HG02938 (cell line): ENCODE measurements at regions not wholly inside any gene's neighbourhood (a gene's known extent, or its start where the extent isn't known, plus 50 kb on each side); places are given as distances from the start of the nearest gene placed in this dataset.
"Not testable (repeated sequence)": the region's sequence is repeated elsewhere in the genome, so short reads cannot be mapped to it uniquely, and the experiment has no call there.

ENCODE experiments used
- ATAC-seq: cut with Tn5 transposase; IDR thresholded peaks from one replicate; pipeline ENCODE4 v1.9.1; 2021; ENCODE audit warnings: mild to moderate bottlenecking, moderate library complexity; ENCODE audit not compliant: unreplicated experiment

GRCh38 chr10:125554753-125555152 is 128.2 kb downstream of the TEX36 start:
- no peak for ATAC-seq

DNA sequence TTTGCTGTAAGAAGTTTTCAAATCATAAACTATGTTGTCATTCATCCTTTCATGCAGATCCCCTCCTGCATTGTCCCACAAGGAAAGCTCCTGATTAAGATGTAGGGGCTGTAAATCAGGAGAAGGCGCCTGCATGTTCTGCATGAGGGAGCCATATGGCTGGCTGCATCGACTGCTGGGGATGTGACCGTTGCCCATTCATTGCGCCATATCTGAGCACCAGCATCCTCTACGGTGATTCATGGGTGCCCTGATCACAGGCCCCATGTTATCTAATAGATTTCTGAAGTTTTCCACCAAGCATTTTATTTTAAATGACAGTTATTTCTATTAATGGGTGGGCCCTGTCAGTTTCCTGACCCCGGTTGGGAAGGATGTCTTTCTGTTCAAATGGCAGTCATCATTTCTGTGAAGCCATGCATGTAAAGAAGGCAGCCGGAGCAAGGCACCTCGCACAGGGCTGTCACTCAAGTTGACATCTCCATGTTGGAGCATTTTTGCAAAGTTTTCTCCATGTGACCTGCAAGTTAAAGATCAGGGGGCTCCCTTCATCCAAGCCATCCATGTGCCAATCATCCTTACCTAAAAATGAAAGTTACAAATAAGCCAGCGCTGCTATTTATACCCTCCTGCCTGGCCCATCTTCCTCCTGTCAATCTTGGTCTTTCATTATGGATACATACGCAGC is 128.8 kb downstream of the TEX36 start:
- ATAC-seq: no peak

DNA sequence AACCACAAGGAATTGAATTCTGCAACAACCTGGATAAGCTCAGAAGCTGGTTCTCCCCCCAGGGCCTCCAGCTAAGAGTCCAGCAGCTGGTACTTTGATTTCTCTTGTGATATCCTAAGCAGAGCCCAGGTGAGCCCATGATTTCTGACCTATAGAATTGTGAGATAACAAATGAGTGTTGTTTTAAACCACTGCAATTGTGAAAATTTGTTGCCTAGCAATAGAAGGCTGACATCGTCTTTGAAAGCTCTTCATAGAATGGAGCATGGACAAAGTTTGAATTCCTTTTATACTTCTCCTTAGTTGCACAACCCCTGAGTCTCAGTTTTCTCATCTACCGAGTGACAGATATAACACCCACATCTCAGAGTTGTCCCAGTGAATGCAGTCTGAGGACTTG is 129.9 kb downstream of the TEX36 start:
- ATAC-seq: no peak

GRCh38 chr10:125551247-125551646 is 131.7 kb downstream of the TEX36 start:
- no peak for ATAC-seq

DNA sequence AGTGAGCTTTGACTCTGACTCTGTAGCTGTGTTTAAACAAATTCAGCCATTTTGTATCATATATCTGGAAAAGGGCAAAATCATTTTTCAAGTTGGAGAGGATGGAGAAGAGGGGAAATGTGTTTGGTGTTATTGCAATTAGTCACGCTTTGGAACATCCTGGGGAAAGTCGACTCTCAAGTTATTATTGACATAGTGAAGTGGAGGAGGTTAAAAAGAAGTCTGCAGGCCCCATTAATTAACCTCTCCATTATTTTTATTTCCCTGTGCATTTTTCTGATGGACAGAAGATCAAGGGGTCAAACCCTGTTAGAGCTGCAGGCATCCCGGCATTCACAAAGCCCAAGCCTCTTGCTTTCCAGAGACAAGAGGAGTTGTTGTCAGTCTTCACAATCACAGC is 132.6 kb downstream of the TEX36 start:
- no peak for ATAC-seq

GRCh38 chr10:125549653-125550052 is 133.3 kb downstream of the TEX36 start:
- ATAC-seq: no peak

- no peak for ATAC-seq
Measured at GRCh38 chr10:125548878-125549277, 134.1 kb downstream of the TEX36 start.

- ATAC-seq: no peak
Measured at GRCh38 chr10:125548356-125548755, 134.6 kb downstream of the TEX36 start.

- ATAC-seq: no peak
Measured at GRCh38 chr10:125547010-125547650, 135.8 kb downstream of the TEX36 start.

- ATAC-seq: no peak
Measured at GRCh38 chr10:125543796-125544195, 139.2 kb downstream of the TEX36 start.

GRCh38 chr10:125538947-125539731 is 143.8 kb downstream of the TEX36 start:
- ATAC-seq: no peak

GRCh38 chr10:125536236-125536635 is 146.7 kb downstream of the TEX36 start:
- no peak for ATAC-seq

- ATAC-seq: no peak
Measured at GRCh38 chr10:125535559-125535958, 147.4 kb downstream of the TEX36 start.

DNA sequence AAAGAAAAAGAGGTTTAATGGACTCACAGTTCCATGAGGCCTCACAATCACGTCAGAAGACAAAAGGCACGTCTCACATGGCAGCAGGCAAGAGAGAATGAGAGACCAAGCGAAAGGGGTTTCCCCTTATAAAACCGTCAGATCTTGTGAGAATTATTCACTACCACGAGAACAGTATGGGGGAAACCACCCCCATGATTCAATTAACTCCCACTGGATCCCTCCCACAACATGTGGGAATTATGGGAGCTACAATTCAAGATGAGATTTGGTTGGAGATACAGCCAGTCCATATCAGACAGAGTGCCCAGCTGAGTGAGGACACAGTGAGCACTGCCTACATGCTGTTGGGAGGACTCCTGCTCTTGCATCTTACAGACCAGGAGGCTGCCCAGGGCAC is 148.4 kb downstream of the TEX36 start:
- no peak for ATAC-seq

- no peak for ATAC-seq
Measured at GRCh38 chr10:125533866-125534265, 149.1 kb downstream of the TEX36 start.

DNA sequence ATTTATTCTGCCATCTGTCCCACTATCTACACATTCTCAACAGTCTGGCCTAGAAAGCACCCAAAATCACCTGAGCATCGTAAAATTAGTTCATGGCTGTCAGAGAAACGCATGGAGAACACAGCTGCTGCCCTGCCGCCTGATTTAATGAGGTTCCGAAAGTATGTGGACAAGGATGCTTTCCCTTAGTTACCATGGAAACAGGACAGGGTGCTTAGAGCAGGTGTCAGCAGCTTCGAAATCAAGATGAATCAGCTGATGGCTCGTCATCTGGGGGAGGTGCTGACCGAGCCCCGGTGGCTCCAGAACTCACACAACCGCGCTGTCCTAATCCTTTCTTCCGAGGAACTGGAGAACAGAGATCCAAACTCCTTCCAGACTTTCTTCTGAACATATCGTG is 151.5 kb downstream of the TEX36 start:
- ATAC-seq: no peak

- no peak for ATAC-seq
Measured at GRCh38 chr10:125523347-125523746, 159.6 kb downstream of the TEX36 start.

DNA sequence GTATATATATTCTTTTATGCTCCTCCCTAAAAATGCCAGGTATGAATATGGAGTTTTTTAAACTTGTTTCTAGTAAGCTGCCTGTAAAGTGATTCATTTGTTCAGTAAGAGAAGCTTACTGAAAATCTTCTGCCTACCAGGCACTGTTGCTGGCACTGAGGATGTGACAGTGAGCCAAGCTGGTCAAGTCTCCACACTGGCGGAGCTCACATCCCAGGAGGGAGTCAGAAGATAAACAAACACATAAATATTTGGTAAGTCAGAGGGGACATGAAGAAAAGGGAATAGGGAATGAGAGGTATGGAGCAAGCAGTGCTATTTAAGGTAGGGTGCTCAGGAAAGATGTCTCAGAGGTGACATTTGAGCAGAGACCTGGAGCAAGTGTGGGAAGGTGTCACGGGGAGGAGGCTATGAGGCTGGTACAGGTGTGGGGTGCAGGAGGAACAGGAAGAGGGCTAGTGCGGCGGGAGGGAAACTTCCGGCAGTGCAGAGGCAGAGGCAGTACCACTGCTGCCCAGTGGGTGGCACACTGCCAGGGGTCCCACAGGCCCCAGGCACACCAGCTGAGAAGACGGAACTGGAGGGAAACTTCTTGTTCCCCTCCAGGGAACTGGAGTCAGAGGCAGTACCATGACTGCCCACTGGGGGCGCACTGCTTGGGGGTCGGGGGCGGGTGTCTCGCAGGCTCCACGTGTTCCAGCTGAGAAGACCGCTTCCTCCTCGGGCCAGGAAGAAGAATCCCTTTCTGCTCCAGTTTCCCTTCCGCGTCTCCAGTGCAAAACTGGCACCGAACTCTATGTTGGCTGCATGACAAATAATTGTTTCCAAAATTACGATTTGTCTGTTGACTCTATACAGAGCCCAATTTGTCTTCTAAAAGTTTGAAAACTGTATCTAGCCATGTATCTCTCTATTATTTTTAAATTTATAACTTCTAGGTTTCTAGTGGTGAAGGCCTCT is 161.0 kb downstream of the TEX36 start:
- no peak for ATAC-seq

- ATAC-seq: no peak
Measured at GRCh38 chr10:125520968-125521367, 162.0 kb downstream of the TEX36 start.

DNA sequence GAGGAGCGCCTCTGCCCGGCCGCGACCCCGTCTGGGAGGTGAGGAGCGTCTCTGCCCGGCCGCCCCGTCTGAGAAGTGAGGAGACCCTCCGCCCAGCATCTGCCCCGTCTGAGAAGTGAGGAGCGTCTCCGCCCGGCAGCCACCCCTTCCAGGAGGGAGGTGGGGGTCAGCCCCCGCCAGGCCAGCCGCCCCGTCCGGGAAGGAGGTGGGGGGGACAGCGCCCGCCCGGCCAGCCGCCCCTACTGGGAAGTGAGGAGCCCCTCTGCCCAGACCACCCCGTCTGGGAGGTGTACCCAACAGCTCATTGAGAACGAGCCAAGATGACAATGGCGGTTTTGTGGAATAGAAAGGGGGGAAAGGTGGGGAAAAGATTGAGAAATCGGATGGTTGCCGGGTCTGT is 164.6 kb downstream of the TEX36 start:
- ATAC-seq: not testable (repeated sequence)

DNA sequence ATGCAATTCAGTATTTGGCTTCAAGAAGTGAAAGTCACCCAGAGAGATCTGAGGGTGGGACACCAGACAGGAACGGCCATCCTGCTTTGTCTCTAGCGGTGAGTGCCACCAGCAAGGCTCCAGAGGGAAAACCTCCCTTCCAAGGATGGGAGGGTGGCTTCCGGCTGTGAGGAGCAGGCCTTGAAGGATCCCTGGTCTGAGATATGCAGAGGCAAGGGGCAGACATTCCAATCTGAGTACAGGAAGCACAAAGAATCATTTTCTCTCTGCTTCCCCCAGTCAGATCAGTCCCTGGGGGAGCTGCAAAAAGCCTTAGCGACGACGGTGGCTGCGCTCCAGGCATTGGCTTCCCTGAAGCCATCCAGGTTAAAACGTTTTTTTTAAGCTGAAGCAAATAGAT is 167.4 kb downstream of the TEX36 start:
- ATAC-seq: no peak
